RCC 7860 (cell line): ENCODE measurements at regions not wholly inside any gene's neighbourhood (a gene's known extent, or its start where the extent isn't known, plus 50 kb on each side); places are given as distances from the start of the nearest gene placed in this dataset.

ENCODE experiments used
- DNase-seq: peaks from one replicate; pipeline ENCODE4 v3.0.0-alpha.2; 2015; ENCODE audit warnings: low spot score
- FAIRE-seq: peaks from 2 replicates; lab custom pipeline; 2012; peaks lifted over from hg19 to GRCh38; lab: Jason Lieb, UNC

DNA sequence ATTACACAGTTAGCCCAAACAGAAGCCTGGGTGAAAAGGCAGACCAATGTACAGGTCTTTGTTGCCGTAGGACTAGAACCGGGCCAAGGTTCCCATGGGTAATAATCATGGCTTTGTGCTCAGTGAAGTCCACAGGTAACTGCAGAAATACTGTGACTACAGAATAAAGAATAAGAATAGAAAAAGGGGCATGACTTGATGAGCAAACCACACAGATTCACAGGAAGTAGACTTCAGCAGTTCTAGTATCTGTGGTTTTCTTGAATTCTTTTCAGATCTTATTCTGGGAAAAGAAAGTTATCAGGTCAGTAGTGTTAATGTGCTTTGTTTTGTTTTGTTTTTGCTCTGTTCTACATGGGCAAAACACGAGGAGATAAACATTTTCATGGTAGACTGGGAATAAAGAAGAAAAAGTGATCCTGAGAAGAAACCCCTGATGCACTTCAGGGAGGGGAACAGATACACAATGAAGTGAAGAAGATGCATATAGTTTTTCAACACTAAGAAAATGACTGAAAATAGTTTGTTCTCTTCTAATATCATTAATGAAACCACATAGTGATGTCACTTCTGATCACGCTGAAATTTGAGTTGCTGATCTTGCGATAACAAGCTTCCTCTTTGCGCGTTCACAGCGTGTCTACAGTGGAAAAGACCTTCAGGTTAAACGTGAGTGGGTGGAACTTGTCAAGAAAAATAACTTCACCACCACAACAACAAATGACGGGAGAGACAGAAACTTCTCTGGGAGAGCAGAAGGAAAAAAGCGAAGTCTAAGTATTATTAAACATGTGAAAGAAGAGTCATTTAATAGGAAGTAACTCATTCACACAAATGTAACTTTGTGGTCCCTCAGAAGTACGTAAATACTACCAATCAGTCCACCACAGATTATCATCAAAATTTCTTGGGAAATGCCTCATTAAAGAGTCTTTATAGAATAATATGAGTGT, 315.8 kb upstream of the SATB1 start:
- DNase-seq (no peak), FAIRE-seq (no peak)

DNA sequence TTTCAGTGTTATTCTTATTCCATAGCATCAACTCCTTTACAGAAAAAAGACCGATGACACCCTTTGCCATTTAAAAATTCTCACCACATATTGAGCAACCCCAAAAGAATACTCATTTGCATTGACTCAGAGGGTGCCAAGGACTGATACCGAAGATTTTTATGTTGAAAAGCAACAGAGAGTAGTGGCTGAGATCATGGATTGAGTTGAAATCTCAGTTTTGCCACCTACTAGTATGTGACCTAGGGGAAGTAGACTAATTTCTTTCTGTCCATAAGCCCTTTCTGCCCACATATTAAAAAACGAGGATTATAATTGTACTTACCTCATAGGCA, 313.9 kb upstream of the SATB1 start:
- no peak for FAIRE-seq
- DNase-seq = no peak

GRCh38 chr3:18738393-18739098, 313.4 kb upstream of the SATB1 start:
- FAIRE-seq = no peak

DNA sequence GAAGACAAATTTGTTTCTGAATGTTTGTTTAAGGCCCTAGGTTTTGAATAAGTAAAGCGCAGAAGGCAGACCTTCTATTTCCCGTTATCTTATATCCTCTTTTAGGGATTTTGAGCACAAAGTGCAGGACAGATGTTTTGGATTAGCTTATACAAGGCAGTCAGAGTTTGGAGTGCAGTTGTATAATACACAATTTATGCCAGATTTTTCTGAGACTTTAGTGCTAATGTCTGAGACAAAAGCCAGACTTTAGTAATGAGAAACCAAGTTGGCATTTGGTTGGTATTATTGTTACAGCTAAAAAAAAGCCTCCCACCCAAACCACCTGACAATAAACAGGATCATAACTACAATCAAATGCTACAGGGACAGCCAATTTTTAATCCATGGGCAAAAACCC, 309.9 kb upstream of the SATB1 start:
- no peak for FAIRE-seq
- no peak for DNase-seq

More at GRCh38 chr3:18738393-18739098, 313.4 kb upstream of the SATB1 start:
- DNase-seq = no peak

DNA sequence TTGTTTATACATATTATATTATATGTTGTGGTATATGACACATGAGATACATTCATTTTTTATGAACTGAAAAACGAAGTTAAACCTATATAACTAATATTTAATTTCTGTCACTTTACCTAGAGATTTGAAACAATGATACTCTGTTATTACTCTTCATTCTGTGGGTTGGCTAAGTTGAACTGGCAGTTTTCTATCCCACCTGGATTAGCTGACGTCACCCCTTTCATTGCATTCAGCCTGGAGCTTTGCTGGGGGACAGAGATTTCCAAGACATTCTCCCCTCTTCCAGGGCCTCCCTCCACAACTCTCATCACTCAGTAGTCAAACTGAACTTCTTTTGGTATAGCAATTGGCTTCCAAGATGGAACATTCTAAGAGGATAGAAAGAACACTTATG, 309.2 kb upstream of the SATB1 start:
- DNase-seq (no peak), FAIRE-seq (no peak)

- DNase-seq = no peak
- no peak for FAIRE-seq
These were observed 307.3 kb upstream of the SATB1 start for GRCh38 chr3:18732474-18732873.

GRCh38 chr3:18730491-18730890, 305.4 kb upstream of the SATB1 start:
- FAIRE-seq = no peak
- no peak for DNase-seq

DNA sequence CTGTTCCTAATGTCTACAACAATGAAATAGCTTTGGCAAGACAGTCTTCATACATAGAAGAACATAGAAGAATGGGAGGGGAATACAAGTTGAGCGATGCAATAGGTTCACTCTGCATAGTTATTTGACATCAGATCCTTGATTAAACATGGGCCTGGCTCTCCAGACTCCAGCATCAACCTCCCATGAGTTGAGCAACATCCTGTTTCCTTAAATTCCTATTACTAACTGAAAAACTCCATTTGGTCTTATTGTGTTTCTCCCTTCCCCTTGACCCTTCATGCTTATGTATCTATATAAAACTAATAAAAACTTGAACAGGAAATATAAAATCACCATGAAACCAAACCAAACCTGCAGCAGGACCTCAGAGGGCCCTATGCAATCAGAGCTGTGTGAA, 304.5 kb upstream of the SATB1 start:
- DNase-seq = no peak
- no peak for FAIRE-seq

DNA sequence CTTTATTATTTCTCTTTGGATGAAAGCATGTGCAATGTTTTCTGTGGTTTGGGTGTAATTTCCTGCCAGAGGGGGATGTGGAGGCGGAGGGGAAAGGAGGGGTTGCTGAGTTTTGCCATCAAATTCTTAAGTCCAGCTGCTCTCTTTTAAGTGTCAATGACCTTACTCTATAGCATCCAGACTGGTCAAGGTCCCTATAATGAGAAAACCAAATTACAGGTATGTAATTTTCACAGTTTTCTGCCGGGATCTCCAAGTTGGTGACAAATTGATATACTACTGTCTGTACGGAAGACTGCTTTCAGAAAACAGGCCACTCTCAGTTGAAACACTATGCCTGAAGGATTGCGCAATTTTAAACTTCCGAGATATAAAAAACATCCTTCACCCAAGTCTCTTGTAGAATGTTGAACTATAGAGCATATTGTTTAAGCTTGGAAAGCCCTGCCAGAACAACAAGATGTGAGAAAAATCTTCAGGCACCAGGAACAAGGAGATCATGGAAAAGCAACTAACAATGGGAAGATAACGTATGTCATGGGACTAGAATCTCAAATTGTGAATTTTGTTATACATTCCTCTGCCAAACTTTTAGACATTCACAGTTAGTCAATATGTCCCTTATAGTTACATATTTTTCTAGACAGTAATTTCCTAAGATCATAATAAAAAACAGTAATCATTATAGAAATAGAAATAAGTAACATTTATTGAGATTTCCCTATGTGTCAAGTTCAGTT, 300.7 kb upstream of the SATB1 start:
- FAIRE-seq = no peak

GRCh38 chr3:18724456-18724855, 299.3 kb upstream of the SATB1 start:
- FAIRE-seq (no peak), DNase-seq (no peak)

More for the DNA sequence above, 300.7 kb upstream of the SATB1 start:
- no peak for DNase-seq

GRCh38 chr3:18723206-18723810, 298.2 kb upstream of the SATB1 start:
- FAIRE-seq (no peak), DNase-seq (no peak)

DNA sequence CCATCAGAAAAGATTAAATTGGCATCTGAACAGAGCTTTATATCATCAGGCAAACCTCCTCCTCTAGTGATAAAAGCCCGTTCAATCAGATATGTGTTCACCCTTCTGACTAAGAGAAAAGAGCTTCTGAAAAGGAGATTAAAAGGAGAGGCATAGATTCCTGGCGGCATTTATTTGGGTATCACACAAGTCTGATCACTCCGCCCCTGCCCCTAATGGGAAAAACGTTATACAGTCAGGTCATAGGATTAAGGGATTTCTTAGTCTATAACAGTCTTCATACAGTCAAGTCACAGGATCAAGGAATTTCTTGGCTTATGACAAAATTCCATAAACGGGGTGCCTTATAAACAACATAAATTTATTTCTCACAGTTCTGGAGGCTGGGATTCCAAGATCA, 295.4 kb upstream of the SATB1 start:
- no peak for DNase-seq
- FAIRE-seq = no peak

DNA sequence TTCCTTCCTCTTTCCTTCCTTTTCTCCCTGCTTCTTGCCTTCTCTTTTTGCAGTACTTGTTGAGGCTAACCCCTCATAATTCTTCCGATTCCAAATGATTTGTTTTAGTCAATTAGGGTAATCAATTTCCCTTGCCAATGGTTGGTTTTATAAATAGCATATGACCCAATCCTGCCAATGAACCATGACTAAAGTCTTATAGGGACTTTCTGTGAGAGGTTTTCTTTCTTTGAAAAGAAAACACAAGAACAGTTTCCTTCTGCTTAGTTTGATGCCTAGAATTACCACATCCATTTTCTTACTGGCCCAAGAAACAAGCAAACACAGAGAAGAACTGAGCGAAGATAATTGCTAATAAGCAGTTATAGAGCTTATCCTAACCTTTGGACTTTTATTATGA, 292.5 kb upstream of the SATB1 start:
- FAIRE-seq = no peak
- no peak for DNase-seq

DNA sequence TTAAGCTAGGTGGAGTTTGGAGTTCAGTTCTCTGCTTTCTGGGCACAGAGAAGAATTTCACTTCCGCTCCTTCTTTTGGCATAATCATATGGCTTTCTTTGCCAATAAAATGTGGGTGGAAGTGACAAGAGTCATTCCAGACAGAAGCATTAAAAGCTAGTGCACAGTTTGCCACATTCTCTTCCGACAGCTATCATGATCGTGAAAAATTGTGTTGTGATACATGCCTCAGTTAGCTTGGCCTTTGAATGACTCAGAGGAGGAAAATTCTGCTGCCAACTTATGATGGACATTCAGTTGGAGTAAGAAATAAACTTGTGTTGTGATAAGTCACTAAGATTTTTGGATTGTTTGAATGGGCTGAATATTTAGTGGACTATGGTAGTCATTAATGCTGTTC, 291.7 kb upstream of the SATB1 start:
- DNase-seq = no peak
- no peak for FAIRE-seq

DNA sequence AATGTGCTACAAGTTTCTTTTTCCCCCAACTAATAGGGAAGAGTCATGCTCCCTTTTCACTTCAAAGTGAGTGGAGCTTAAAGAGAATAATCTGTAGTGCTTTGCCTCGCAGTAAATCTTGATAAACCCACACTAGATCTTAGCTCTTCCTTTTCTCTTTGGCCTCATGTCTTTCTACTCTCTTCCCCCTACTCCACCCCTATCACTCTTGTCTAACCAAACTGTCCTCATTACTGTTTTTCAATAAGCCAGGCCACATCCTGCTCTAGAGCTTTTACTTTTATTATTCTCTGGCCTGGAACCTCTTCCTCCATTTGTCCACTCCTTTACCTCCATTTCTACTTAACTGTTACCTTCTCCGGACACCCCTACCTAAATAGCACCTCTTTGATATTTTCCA, 291.0 kb upstream of the SATB1 start:
- FAIRE-seq (no peak), DNase-seq (no peak)

- FAIRE-seq (no peak), DNase-seq (no peak)
These were observed 290.1 kb upstream of the SATB1 start for GRCh38 chr3:18715208-18715607.

DNA sequence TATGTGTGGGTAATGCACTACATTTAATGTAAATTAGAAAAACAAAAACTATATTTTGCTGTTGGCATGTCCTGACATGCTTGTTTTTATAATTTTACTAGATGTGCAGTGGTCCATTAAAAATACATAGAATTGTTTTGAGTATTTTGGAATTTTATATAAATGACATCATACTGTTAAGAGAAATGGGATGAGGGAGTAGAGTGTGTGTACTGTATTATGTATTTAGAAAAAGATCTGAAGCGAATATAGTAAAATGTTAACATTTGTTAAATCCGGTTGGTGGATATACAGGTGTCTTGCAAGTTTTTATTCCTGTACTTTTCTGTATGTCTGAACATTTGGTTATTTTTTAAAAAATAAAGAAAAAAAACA, 288.4 kb upstream of the SATB1 start:
- DNase-seq (no peak), FAIRE-seq (no peak)

DNA sequence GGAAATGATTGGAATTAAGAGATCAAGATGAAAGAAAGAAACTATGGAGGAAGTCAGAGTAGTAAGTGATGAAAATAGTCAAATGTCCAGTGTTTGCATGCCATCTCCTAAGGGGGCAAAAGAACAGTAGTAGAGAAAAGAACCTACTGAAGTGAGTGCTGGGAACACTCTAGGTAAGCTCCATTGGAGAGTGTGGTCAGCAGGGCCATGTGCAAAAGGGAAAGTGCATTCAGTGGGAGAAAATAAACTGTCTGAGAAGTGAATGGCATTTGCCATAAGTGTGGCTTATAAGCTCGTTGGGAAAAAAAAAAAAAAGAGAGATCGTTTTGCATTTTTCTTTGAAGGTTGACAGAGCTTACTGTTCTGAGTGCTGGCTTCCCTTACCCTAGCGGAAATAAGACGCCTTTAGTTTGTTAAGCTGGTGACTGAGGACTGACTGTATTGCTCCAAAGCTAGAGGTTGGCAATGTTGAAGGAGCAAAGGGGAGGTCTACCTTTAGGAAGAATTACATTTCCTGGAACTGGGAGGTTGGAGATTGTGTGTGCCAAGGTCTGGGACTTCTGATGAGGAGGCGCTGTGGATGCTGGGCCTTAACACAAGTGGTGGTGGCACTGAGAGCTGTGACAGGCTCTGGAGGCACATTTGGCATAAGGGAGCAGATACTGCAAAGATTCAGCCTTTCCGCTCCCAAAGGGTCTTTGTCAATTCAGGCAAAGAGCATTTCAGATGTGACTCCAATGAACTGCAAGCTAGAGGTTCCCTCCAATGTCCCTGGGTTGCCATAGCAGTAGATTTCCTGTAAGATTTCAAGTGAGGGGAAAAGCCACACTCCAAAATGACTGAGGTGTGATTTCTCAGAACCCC, 287.8 kb upstream of the SATB1 start:
- no peak for DNase-seq
- FAIRE-seq = no peak

GRCh38 chr3:18704326-18704725, 279.2 kb upstream of the SATB1 start:
- DNase-seq = no peak
- FAIRE-seq = no peak

DNA sequence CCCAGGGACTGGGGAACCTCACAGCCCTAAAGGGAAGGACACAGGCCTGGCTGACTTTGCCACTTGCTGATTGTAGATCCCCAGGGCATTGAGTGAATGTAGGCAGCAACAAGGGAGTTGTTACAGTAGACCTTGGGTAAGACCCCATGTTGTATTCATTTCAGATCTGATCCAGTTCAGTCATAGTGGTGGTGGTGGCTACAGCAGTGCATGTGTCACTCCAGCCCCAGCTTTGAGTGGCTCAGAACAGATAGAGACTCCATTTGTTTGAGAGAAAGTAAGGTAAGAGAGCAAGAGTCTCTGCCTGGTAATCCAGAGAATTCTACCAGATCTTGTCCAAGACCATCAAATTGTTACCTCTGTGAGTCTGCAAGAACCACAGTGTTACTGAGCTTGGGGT, 278.7 kb upstream of the SATB1 start:
- no peak for FAIRE-seq
- DNase-seq = no peak
